Activated naive CD8-positive, alpha-beta T cell treated with anti-CD3 and anti-CD28 coated beads for 36 hours (primary cell): ENCODE measurements at regions not wholly inside any gene's neighbourhood (a gene's known extent, or its start where the extent isn't known, plus 50 kb on each side); places are given as distances from the start of the nearest gene placed in this dataset.

Experiments used
- DNase-seq: peaks from one replicate; pipeline ENCODE4 v3.0.0; 2021
- H3K27ac Mint-ChIP-seq: one replicate; pipeline ENCODE4 v1.8.0; 2022; ENCODE audit warnings: mild to moderate bottlenecking, moderate library complexity, mixed read lengths
- H3K27me3 Mint-ChIP-seq: one replicate; pipeline ENCODE4 v1.8.0; 2022; ENCODE audit warnings: mild to moderate bottlenecking, mixed read lengths
- H3K36me3 Mint-ChIP-seq: one replicate; pipeline ENCODE4 v1.8.0; 2021; ENCODE audit warnings: mild to moderate bottlenecking, mixed read lengths
- H3K4me1 Mint-ChIP-seq: one replicate; pipeline ENCODE4 v1.8.0; 2021; ENCODE audit warnings: mixed read lengths
- H3K4me3 Mint-ChIP-seq: one replicate; pipeline ENCODE4 v1.8.0; 2022; ENCODE audit warnings: mild to moderate bottlenecking, moderate library complexity, mixed read lengths
- H3K9me3 Mint-ChIP-seq: one replicate; pipeline ENCODE4 v1.8.0; 2022; ENCODE audit warnings: mixed read lengths

DNA sequence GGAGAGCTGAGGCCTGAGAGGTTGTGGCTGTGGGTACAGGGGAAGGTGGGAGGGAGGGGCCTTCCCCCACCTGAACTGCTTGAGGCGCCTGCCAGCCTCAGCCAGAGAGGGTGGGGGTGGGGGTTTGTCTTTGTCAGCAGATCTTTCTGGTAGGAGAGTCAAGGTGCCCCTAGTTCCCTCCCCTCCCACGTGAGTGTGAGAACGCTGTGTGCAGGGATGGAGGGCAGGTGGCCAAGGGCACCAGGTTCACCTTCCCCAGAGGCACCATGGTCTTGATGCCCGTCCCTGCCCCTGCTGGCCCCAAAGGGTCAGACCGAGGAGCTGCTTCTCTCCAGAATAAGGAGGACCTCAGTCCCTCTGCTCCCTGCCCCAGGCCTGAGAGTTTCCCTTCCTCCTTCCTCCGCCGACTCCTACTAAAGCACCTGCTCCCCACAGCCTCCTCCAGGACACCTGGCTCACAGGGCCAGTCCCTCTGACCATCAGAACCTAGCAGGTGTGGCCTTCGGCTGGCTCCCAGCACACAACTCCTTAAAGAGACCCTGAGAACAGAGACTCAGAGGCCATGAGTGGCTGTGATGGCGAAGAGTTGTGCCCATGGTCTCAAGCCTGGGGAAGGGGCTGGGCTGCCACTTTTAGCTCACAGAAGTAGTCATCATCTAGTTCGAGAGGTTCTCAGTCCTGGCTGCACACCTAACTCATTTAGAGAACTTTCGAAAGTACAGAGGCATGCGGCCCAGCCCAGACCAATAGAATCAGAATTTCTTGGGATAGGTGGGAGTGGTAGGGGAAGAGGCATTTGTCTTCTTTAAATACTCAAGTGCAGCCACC lies 113.2 kb upstream of the LHX1 start:
- H3K9me3 Mint-ChIP-seq, result no peaks in the 10 kb centered on the region
- H3K36me3 Mint-ChIP-seq, result no peaks in the 10 kb centered on the region
- DNase-seq, result no peak
- H3K27ac Mint-ChIP-seq, result no peak overlapping the region
- peaks cover 79% of the 10 kb centered on the region for H3K27me3 Mint-ChIP-seq
- H3K4me3 Mint-ChIP-seq, result no peak overlapping the region
- H3K4me1 Mint-ChIP-seq, result peaks cover 2% of the 10 kb centered on the region

GRCh38 chr17:36824678-36825101 lies 112.6 kb upstream of the LHX1 start:
- peaks cover 2% of the 10 kb centered on the region for H3K4me1 Mint-ChIP-seq
- no peaks in the 10 kb centered on the region for H3K9me3 Mint-ChIP-seq
- H3K4me3 Mint-ChIP-seq, result no peak overlapping the region
- peaks cover 73% of the 10 kb centered on the region for H3K27me3 Mint-ChIP-seq
- no peaks in the 10 kb centered on the region for H3K36me3 Mint-ChIP-seq
- no peak overlapping the region for H3K27ac Mint-ChIP-seq
- no peak for DNase-seq

DNA sequence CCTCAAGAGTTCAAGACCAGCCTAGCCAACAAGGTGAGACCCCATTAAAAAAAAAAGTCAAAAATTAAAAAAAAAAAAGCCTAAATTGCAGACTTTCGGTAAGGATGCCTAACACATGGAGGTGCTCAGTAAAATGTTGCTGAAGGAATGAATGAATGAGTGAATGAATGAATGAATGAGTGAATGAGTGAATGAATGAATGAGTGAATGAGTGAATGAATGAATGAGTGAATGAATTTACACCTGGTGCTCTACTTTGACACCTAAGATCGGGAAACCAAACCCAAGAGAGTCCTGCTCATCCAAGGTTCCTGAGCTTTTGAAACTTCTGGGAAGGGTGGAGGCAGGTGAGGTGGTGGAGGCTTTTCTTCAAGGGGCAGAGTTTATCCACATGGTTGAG lies 112.2 kb upstream of the LHX1 start:
- Mint-ChIP-seq H3K9me3 (no peaks in the 10 kb centered on the region), H3K4me1 (peaks cover 2% of the 10 kb centered on the region), H3K27me3 (peaks cover 70% of the 10 kb centered on the region), H3K4me3 (no peak overlapping the region), H3K36me3 (no peaks in the 10 kb centered on the region), H3K27ac (no peak overlapping the region)
- no peak for DNase-seq

DNA sequence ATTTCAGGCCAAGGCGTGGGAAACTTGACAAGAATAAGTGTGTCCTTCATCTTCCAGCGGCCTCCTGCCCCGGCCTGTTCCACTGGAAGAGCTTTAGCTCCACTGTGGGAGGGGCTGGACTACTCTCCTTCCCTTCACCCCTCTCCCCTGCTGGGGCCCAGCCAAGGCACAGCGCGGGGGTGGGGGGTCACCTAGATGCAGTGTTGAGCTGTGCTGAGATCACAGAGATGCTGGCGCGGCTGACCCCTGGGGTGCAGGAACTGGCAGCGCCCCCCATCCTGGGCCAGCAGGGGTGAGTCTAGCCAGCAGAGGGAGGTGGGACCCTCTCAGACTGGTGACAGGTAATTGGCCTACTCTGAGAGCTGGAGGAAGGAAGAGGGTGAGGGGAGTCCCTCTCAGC lies 111.8 kb upstream of the LHX1 start:
- DNase-seq, result no peak
- H3K36me3 Mint-ChIP-seq, result no peaks in the 10 kb centered on the region
- H3K4me1 Mint-ChIP-seq, result peaks cover 2% of the 10 kb centered on the region
- no peak overlapping the region for H3K27ac Mint-ChIP-seq
- no peaks in the 10 kb centered on the region for H3K9me3 Mint-ChIP-seq
- H3K4me3 Mint-ChIP-seq, result no peak overlapping the region
- H3K27me3 Mint-ChIP-seq, result peaks cover 70% of the 10 kb centered on the region

GRCh38 chr17:36825951-36826350 lies 111.3 kb upstream of the LHX1 start:
- no peak for DNase-seq
- Mint-ChIP-seq H3K27me3 (peaks cover 67% of the 10 kb centered on the region), H3K4me1 (peaks cover 2% of the 10 kb centered on the region), H3K4me3 (no peak overlapping the region), H3K9me3 (no peaks in the 10 kb centered on the region), H3K36me3 (no peaks in the 10 kb centered on the region), H3K27ac (no peak overlapping the region)

DNA sequence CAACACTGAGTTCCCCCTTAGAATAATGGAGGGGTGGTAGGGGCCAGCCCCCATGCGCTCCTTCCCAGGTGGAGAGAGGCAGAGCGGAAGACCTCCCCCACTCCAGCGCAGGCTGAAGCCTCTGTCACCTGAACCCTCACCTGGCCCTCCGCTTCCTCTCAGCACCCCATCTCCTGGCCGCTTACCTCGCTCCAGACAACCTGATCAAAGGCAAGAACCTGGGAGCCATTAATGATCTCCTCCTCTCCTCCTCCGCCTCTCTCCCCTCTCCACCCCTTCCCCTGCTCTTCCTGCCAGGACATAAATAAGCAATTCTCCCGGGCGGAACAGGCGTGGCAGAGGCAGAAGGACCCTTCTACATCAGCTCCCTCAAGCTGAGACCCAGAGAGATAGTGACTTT lies 110.2 kb upstream of the LHX1 start:
- H3K4me3 Mint-ChIP-seq, result no peak overlapping the region
- H3K27ac Mint-ChIP-seq, result no peak overlapping the region
- H3K36me3 Mint-ChIP-seq, result no peaks in the 10 kb centered on the region
- peaks cover 2% of the 10 kb centered on the region for H3K4me1 Mint-ChIP-seq
- no peak for DNase-seq
- H3K27me3 Mint-ChIP-seq, result peaks cover 55% of the 10 kb centered on the region
- no peaks in the 10 kb centered on the region for H3K9me3 Mint-ChIP-seq

DNA sequence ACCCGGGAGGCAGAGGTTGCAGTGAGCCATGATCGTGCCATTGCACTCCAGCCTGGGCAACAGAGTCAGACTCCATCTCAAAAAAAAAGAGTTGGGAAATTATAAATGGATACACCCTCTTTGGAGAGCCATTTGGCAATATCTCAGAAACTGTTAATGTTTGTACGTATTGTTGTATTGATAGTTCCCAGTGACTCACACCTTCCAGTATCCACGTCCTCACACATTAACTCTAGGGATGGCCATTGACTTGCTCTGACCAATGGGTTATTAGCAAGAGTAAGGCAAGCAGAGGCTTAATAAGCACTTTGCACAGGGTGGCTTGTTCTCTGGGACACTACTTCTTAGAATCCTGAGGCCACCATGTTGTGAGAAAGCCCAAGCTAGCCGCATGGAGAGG lies 107.6 kb upstream of the LHX1 start:
- H3K4me3 Mint-ChIP-seq, result no peak overlapping the region
- H3K36me3 Mint-ChIP-seq, result no peaks in the 10 kb centered on the region
- peaks cover 40% of the 10 kb centered on the region for H3K27me3 Mint-ChIP-seq
- no peak overlapping the region for H3K27ac Mint-ChIP-seq
- no peak for DNase-seq
- peaks cover 2% of the 10 kb centered on the region for H3K4me1 Mint-ChIP-seq
- H3K9me3 Mint-ChIP-seq, result no peaks in the 10 kb centered on the region

DNA sequence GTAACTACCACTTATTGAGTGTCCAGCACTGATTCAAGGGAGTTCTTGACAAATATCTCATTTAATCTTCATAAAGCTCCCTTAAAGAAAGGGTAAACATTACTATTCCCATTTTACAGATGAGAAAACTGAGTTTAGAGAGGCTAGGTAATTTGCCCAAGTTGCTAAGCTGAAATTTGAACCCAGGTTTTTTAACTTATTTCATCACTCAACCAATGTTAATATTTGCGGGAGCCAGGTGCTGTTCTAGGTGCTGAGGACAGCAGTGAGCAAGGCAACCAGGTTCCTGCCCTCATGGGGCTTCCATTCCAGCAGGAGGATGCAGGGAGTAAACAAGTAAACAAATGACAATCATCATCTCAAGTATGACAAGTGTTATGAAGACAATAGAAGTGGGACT lies 104.0 kb upstream of the LHX1 start:
- Mint-ChIP-seq H3K27me3 (peaks cover 8% of the 10 kb centered on the region), H3K36me3 (no peaks in the 10 kb centered on the region), H3K4me3 (no peak overlapping the region), H3K9me3 (no peaks in the 10 kb centered on the region), H3K4me1 (no peaks in the 10 kb centered on the region), H3K27ac (no peak overlapping the region)
- DNase-seq, result no peak

DNA sequence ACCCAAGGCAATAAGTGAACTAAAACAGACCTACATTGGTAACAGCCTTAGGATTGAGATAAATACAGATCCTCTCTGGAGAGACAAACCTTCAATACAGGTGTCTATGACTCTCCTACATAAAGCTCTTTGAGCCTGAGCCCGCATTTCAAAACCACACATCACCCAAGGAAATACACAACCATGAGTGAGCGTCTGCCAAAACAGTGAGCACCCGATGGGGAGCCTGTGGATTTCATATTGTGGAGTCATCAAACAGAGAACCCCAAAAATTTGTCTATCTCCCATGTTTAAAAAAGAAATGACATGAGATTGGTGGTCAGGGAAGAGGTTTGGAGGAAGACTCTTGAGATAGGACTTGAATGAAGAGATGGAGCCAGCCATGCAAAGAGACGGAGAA lies 102.2 kb upstream of the LHX1 start:
- Mint-ChIP-seq H3K36me3 (no peaks in the 10 kb centered on the region), H3K27me3 (peaks cover 3% of the 10 kb centered on the region), H3K27ac (no peak overlapping the region), H3K4me1 (no peaks in the 10 kb centered on the region), H3K4me3 (no peak overlapping the region), H3K9me3 (no peaks in the 10 kb centered on the region)
- DNase-seq, result no peak

GRCh38 chr17:36837195-36837938 lies 99.9 kb upstream of the LHX1 start:
- Mint-ChIP-seq H3K36me3 (no peaks in the 10 kb centered on the region), H3K27me3 (peaks cover 3% of the 10 kb centered on the region), H3K4me1 (no peaks in the 10 kb centered on the region), H3K4me3 (no peak overlapping the region), H3K9me3 (peaks cover 2% of the 10 kb centered on the region), H3K27ac (no peak overlapping the region)
- DNase-seq, result no peak

DNA sequence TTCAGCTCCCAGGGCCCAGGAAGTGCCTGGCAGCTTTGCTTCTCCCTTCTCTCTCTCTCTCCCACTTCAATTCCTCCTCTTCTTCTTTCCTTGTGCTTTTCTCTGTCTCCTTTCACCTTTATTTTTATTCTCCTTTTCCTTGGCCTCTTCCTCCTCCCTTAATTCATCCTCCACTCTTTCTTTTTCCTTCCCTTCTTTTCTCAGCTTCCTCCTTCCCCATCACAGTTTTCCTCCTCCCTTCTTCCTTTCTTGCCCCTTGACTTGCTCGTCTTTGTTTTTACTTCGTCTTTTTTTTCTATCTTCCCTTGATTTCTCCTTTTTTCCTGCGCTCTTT lies 99.4 kb upstream of the LHX1 start:
- Mint-ChIP-seq H3K4me3 (no peak overlapping the region), H3K4me1 (no peaks in the 10 kb centered on the region), H3K27me3 (peaks cover 6% of the 10 kb centered on the region), H3K27ac (no peak overlapping the region), H3K9me3 (peaks cover 2% of the 10 kb centered on the region), H3K36me3 (no peaks in the 10 kb centered on the region)
- DNase-seq, result no peak

- H3K9me3 Mint-ChIP-seq, result peaks cover 2% of the 10 kb centered on the region
- peaks cover 3% of the 10 kb centered on the region for H3K4me1 Mint-ChIP-seq
- no peak overlapping the region for H3K27ac Mint-ChIP-seq
Measured at GRCh38 chr17:36839256-36839655, 98.0 kb upstream of the LHX1 start.

GRCh38 chr17:36840796-36841195 lies 96.5 kb upstream of the LHX1 start:
- H3K9me3 Mint-ChIP-seq, result peaks cover 2% of the 10 kb centered on the region
- peaks cover 3% of the 10 kb centered on the region for H3K4me1 Mint-ChIP-seq
- no peak overlapping the region for H3K4me3 Mint-ChIP-seq
- peaks cover 28% of the 10 kb centered on the region for H3K27me3 Mint-ChIP-seq
- DNase-seq, result no peak
- H3K36me3 Mint-ChIP-seq, result no peaks in the 10 kb centered on the region
- H3K27ac Mint-ChIP-seq, result no peak overlapping the region

More at GRCh38 chr17:36839256-36839655, 98.0 kb upstream of the LHX1 start:
- Mint-ChIP-seq H3K4me3 (no peak overlapping the region), H3K27me3 (peaks cover 16% of the 10 kb centered on the region), H3K36me3 (no peaks in the 10 kb centered on the region)
- no peak for DNase-seq

- peaks cover 2% of the 10 kb centered on the region for H3K9me3 Mint-ChIP-seq
- no peak for DNase-seq
- no peak overlapping the region for H3K4me3 Mint-ChIP-seq
- peaks cover 3% of the 10 kb centered on the region for H3K4me1 Mint-ChIP-seq
- H3K27me3 Mint-ChIP-seq, result peaks cover 32% of the 10 kb centered on the region
- no peak overlapping the region for H3K27ac Mint-ChIP-seq
- H3K36me3 Mint-ChIP-seq, result no peaks in the 10 kb centered on the region
Measured at GRCh38 chr17:36842231-36842819, 95.0 kb upstream of the LHX1 start.

DNA sequence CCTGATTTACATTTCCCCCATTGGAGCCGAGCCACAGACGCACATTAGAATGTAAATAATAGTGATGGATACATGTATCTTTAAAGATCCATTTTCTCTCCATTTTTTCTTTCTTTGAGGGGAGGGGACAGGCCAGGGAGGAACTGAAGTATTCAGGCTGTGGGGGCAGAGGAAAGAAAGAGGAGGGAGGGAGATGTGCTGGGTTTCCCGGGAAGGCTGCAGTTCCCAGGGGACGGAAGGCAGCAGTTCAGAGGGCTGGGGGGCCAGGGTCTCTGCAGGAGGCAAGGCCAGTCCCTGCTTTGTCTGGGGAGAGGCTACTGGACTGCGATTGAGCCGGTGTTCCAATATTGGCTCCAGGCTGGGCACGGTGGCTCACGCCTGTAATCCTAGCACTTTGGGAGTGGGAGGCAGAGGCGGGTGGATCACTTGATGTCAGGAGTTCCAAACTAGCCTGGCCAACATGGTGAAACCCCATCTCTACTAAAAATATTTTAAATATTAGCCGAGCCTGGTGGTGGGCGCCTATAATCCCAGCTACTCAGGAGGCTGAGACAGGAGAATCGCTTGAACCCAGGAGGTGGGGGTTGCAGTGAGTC lies 94.2 kb upstream of the LHX1 start:
- Mint-ChIP-seq H3K4me3 (no peak overlapping the region), H3K4me1 (peaks cover 3% of the 10 kb centered on the region), H3K27me3 (peaks cover 32% of the 10 kb centered on the region), H3K27ac (no peak overlapping the region), H3K9me3 (peaks cover 2% of the 10 kb centered on the region), H3K36me3 (no peaks in the 10 kb centered on the region)
- DNase-seq, result no peak
